Stimulated activated CD4-positive, alpha-beta T cell treated with anti-CD3 and anti-CD28 coated beads, Interleukin-1b, Interleukin-23, amount 100 ng/mL, for 4 hours (primary cell): ENCODE measurements at regions not wholly inside any gene's neighbourhood (a gene's known extent, or its start where the extent isn't known, plus 50 kb on each side); places are given as distances from the start of the nearest gene placed in this dataset.
"Not testable (repeated sequence)": the region's sequence is repeated elsewhere in the genome, so short reads cannot be mapped to it uniquely, and the experiment has no call there.

Source experiments
- DNase-seq, 2 donors: peaks; one replicate each; pipeline ENCODE4 v3.0.0-alpha.2; 2020; ENCODE audit warnings: low read depth in 2 of 2

DNA sequence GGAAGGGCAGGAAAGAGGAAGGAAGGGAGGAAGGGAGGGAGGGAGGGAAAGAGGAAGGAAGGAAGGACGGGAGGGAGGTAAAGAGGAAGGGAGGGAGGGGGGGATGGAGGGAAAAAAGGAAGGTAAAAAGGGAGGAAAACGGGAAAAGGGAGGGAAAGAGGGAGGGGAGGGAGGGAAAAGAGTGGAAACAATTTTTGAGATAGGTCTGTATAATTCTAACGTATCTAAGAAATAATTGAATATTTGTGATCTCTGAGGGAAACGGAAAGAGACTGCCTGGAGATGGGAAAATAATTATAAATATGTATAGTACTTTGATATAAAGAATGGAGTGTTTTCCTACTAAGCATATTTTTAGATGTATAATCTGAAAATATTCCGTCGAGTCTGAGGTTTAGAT lies 158.2 kb upstream of the FOXK1 start:
- no peak for DNase-seq

DNA sequence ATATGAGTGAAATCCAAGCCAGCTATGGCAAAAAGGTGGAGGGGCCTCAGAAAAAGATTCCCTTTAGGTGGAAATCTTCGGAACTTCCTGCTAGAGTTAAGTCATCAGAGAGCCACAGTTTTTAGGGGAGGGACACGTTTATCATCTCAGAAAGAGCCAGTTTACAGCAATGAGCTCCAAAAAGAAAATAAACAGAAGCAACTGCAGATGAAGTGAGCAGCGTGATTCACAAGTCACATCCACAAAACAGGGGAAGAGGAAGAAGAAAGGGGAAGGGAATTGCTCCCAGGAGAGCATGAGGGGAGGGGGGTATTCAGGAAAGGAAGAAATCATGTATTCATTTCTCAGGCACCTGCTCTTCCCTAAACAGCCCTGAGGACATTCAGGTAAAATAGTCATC lies 156.2 kb upstream of the FOXK1 start:
- DNase-seq, result no peak

DNA sequence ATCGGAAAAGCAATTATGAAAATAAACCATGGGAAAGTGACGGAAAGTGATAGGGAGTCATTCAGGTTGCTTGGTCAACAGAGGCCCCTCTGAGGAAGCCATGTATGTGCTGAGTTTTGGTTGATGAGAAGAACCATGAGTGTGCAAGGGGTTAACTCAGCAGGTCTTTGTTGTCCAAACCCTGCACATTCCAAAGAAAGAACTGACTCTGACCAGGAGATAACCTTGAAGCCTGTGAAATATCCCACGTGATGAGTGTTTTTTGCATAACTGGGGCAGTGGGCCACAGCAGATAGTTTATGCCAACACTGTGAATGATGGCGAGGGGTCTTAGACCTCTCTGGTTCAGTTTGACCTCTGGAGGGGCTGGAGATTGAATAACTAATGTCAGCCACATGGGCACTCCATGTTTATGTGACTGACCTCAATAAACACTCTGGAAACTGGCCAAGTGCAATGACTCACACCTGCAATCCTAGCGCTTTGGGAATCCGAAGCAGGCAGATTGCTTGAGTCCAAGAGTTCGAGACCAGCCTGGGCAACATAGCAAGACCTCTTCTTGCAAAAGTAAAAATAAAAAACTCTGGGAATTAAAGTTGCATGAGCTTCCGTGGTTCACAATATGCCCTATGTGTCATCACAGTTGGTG lies 154.0 kb upstream of the FOXK1 start:
- DNase-seq, result no peak

DNA sequence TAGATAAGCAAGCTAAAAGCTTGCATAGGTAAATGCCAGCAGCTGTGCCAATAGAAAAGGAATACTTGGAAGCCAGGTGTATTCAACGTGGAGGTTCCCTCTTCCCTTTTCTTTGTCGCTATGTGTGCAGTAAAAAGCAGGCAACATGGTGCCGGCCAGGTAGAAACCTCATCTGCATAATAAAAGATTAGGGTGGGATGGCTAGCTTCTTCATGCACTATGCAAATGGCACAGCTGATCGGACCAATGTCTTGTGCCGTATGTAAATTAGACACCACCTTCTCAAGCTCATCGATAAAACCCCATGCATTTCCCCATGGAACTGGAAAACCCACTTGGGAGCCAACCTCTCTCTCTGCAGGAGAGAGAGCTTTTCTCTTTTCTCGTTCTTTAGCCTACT lies 150.9 kb upstream of the FOXK1 start:
- no peak for DNase-seq

DNA sequence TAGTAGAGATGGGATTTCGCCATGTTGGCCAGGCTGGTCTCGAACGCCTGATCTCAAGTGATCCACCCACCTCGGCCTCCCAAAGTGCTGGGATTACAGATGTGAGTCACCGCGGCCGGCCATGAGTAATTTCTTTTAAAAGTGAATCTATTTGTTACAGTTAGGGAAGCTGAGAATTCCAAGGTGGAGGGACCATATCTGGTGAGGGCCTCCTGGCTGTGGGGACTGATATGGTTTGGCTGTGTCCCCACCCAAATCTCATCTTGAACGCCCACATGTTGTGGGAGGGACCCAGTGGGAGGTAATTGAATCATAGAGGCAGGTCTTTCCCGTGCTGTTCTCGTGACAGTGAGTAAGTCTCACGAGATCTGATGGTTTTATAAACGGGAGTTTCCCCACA lies 148.8 kb upstream of the FOXK1 start:
- DNase-seq, result not testable (repeated sequence)

DNA sequence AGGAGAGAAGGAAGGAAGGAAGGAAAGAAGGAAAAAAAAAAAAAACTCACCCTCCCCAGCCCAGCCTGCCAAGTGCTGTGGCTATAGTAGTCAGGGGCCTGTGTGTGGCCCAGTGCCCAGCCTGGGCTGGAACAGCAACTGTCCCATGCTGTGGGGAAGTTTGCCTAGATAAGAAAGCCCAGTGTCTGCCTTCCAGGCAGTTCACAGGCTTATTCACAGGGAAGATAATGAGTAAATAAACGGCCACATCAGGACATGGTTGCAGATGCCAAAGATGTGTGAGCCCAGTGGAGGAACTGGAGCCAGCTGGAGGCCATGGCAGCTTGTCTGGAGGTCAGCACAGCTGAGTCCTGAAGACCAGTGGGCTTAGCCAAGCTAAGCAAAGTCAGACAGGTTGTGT lies 132.4 kb upstream of the FOXK1 start:
- no peak for DNase-seq

DNA sequence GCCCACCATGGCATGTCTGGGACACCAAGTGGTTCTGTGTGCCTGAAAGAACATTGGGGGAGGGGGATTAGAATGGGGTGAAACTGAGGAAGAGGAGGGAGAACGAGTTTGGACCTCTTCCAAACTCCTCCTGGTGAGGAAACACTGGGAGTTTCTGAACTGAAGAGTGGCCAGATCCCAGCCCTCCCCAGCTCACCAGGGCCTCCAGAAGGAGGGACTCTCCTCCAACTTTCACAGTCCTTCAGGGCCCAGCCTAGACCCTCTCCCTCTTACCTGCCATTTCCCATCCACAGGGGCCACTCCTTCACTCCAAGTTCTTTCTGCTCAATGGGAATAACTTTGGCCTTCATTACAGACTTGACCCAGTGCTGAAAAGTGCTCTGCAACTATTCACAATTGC lies 132.0 kb upstream of the FOXK1 start:
- DNase-seq, result no peak

DNA sequence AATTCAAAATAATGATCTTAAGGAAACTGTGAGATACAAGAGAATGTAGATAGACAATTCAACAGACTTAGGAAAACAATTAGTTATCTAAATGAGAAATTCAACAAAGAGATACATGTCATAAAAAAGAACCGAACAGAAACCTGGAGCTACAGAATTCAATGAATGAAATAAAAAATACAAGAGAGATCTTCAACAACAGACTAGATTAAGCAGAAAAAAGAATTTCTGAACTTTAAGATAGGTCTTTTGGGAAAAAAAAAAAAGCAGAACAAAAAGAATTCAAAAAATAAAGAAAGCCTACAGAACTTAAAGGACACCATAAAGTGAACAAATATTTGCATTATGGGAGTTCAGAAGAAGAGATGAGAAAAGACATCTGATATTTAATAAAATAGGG lies 129.1 kb upstream of the FOXK1 start:
- no peak for DNase-seq

DNA sequence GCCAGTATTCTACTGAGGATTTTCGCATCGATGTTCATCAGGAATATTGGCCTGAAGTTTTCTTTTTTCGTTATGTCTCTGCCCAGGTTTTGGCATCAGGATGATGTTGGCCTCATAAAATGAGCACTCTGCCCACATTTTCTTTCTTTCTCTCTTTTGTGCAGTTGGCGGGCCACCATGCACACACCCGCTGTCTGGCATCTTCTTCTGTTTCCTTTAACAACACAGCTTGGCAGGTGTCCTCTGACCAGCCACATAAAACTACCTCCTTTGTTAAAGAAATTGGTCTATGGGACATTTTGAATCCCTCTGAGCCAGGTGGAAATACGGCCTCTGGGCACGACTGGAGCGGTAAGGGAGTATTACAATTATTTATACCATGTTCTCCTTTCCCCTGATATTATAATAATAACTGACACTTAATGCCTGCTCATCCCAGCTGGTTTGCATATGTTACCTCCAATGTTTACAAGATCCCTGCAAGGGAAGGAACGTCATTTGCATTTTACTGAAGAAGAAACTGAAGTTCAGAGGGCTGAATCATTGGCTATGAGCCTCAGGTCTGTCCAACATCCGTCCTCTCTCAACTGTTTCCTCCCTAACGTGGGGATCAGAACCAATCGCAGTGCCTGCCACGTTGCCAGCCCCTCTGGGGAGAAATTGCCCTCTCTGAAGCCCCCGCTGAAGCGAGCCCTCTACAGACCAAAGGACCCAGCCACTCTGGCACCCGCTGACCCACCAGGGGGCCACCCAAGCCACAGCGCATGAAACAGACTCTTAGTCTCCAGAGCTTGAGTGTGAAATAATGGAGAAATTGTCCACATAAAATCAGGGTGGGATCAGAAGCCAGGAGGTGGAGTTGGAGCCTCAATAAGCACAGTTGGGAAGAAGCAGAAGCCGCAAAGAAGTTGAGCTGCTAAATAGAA lies 125.0 kb upstream of the FOXK1 start:
- no peak for DNase-seq

DNA sequence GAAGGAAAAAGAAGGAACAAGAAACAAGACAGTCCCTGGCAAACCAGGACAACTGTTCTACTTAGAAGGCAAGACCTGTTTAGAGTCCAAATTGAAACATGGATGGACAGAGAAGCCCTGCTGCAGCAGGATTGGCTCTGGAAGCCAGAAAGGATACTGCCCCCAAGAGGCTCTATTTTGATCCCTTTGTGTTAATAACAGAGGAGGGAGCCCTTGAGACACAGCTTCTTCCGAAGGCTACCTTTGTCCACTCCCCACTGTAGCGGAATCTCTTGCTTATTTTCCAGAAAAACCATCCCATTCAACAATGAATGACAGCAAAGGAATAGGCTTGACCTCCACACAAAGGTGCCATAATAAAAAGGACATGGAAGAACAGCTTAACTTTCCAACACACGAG lies 120.3 kb upstream of the FOXK1 start:
- DNase-seq, result no peak

DNA sequence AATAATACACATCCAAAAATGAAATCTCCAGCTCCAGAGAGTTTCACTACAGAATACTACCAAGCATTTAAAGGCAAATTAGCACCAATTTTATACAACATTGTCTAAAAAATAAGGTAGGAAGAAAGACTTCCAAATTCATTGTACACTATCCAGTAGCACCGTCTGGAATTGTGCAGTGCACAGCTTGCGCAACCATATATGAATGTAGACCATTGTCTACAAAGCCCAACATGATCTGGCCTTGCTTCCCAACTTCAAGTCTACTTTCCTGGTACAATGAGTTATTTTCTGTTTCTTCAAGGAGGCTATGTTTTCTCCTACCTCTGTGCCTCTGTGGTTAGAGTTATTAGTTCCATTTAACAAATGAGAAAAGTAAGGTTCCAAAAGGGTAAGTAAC lies 115.4 kb upstream of the FOXK1 start:
- DNase-seq, result no peak

DNA sequence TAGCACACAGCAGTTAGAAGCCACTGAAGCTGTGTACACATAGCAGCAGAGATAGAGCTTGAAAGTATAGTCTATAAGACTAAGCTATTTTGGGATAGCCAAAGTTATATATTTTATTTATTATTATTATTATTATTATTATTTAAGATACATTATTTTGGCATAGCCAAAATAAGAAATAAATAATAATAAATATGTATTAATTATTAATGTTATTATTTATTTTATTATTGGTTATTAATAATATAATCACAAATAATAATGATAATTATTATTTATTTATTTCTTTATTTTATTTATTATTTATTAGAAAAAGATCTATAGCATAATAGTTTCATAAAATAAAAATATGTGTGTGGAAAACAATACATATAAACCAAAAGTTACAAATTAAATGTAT lies 107.2 kb upstream of the FOXK1 start:
- no peak for DNase-seq

DNA sequence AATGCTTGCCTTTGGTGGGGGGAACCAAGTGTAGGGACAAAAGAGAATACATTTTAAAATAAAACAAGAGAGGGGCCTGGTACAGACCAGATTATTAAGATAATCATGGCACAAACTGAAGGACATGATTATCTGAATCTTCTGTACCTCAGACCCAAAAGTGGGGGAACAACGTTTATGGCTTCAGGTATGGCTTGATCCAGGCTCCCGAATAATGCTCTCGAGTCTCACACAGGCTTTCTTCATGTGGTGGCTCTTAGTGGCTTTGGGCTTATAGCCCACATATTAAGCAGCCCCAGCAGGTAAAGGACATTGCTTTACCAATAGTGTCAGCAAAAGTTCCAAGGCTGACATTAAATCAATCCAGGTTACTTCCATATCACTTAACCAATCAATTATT lies 106.8 kb upstream of the FOXK1 start:
- no peak for DNase-seq

DNA sequence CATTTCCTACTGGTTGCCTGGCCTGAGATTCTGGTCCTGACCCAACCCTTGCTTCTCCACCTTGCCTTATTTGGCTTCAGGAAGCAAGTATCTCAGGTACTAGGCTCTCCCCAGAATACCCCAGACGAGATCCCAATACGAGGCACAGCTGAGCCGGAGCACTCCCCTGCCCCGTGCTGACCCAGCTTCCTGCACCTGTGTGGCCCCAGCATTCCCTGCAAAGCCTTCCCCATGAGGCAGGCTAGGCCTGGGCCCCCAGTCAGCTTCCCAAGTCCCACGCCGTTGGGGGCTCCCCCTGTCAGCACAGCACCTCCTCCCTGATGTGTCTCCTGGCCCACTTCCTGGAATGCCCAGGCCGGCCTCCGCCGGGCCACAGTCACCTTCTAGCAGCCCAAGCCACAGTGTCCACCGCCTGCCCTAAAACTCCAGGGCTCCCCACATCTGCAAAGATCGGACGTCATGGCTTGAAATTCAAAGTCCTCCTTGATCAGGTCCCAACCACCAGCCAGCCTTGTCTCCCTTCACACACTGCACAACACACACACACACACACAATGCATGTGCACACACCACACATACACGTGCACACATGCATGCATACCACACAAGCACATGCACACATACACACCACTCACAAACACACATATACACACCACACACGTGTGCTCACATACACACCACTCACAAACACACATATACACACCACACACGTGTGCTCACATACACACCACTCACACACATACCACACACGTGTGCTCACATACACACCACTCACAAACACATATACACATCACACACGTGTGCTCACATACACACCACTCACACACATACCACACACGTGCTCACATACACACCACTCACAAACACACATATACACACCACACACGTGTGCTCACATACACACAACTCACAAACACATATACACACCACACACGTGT lies 78.9 kb upstream of the FOXK1 start:
- DNase-seq, result no peak

DNA sequence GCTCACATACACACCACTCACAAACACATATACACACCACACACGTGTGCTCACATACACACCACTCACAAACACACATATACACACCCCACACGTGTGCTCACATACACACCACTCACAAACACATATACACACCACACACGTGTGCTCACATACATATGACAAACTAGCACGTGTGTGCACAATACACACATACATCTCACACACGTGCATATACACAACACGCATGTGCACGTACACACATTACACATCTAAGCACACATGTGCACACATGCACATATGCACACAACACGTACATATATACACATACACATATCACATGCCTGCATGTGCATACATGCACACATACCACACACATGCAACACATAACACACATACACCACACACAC lies 78.3 kb upstream of the FOXK1 start:
- DNase-seq, result no peak

DNA sequence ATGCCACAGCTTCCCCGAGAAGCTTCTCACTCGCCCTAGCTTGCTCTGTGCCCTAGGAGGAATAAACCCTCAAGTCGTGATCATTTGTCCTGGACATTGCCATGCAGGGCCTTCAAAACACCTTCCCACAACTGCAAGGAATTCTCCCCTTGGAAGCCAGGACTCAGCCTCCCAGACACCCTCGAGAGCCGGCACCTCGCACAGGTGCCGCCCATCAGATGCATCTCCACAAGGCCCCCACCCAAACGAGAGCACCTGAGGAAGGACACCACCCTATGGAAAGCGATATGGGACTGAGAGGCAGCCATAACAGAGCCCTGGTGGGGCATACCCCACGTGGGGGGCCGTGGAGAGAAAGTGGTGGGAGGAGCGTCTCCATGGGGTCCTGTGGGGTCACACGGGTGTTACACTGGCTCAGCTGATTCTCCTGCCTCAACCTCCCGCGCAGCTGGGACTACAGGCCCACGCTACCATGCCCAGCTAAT lies 77.6 kb upstream of the FOXK1 start:
- no peak for DNase-seq

DNA sequence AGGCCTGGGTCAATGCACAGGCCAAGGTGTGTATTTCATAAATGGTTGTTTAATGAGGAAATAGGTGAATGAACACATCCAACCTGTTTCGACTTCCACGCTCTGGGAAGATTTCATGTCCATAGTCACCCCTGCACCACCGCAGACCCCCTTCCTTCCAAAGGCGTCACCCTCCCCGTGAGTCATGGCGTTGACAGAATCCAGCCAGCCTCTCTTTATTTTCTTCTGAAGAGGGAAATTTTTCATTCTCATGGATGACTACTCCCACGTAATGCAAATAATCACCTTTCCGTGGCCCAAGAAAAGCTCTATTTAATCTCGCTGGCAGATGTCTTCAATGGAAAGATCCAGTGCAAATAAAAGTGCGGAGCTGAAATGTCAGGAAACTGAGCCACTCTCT lies 75.3 kb upstream of the FOXK1 start:
- no peak for DNase-seq

DNA sequence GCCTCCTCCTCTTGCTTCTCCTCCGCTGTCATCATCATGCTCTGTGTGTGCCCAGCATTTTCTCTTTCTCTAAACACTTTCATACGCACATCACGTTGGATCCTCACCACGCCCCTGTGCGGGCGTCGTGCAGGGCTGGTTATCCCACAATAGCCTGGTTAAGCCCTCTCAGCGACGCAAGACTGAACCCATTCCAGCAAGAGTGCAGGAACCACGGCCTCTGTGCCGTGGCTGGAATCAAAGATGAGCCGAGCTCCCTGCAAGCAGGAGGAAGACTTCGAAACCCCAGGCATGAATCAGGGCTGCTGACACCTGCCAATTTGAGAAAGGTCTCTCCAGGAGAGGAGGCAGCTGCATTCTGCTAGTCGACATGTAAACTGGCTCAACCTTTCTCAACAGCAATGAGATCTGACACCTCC lies 74.8 kb upstream of the FOXK1 start:
- no peak for DNase-seq

DNA sequence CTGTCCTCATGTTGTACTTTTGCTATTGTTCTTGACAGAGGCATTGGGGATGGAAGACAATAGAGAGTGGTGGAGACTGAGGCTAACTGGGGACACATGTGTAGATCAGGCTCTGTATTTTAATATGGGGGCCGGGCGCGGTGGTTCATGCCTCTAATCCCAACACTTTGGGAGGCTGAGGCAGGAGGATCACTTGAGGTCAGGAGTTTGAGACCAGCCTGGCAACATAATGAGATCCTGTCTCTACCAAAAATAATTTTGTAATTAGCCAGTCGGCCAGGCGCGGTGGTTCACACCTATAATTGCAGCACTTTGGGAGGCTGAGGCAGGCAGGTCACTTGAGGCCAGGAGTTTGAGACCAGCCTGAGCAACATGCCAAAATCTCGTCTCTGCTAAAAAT lies 72.5 kb upstream of the FOXK1 start:
- DNase-seq, result not testable (repeated sequence)

DNA sequence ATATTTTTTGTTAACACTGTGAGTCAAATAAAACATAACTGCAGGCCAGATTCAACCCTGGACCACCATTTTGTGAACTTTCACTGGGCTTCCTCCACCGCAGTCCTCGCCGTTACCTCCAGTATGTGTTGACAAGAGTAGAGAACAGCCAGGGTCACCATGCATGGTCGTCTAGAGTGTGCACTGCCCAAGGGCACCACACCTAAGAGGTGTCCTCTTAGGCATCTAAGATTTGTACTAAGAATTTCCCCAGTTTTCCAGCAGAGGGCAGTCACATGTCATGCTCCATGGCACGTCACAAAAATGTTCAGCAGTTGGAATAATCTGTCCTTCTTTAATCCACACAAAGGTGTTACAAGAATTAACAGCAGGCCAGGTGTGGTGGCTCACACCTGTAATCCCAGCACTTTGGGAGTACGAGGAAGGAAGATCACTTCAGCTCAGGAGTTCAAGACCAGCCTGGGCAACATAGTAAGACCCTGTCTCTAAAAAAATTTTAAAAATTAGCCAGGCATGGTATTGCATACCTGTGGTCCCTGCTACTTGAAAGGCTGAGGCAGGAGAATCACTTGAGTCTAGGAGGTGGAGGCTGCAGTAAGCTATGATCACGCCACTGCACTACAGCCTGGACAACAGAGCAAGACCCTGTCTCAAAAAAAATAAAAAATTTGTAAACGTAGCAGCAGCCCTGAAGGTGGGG lies 71.2 kb upstream of the FOXK1 start:
- peak; percentile 9 to 57 for DNase-seq

DNA sequence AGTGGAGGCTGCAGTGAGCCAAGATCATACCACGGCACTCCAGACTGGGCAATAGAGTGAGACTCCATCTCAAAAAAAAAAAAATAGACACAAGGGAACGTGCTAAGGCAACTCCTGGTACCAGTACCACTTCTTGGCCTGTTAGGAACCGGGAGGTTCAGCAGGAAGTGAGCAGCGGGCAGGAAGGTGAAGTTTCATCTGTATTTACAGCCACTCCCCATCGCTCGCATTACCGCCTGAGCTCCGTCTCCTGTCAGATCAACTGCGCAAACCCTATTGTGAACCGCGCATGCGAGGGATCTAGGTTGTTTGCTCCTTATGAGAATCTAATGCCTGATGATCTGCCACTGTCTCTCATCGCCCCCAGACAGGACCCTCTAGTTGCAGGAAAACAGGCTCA lies 69.9 kb upstream of the FOXK1 start:
- DNase-seq, result no peak
